ENCODE measurements at regions not wholly inside any gene's neighbourhood (a gene's known extent, or its start where the extent isn't known, plus 50 kb on each side); places are given as distances from the start of the nearest gene placed in this dataset.

DNA sequence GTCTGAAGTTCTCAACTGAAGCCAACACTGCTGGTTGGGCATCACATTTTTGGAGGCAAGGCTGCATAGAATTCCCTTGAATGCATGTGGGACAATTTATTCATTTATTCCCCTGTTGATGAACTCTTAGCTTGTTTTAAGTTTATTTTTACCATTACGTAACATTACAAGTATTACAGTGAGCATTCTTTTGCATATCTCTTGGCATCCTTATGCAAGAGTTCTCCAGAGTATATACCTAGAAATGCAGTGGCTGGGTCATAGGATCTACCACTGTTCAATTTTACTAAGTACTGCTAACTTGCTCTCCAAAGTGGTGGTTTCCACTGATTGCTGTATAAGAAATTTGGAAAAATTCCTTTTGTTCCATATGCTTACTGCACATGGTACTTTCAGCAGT lies 66.5 kb downstream of the UCHL1 start:
- TF ChIP-seq, protein P1, sequence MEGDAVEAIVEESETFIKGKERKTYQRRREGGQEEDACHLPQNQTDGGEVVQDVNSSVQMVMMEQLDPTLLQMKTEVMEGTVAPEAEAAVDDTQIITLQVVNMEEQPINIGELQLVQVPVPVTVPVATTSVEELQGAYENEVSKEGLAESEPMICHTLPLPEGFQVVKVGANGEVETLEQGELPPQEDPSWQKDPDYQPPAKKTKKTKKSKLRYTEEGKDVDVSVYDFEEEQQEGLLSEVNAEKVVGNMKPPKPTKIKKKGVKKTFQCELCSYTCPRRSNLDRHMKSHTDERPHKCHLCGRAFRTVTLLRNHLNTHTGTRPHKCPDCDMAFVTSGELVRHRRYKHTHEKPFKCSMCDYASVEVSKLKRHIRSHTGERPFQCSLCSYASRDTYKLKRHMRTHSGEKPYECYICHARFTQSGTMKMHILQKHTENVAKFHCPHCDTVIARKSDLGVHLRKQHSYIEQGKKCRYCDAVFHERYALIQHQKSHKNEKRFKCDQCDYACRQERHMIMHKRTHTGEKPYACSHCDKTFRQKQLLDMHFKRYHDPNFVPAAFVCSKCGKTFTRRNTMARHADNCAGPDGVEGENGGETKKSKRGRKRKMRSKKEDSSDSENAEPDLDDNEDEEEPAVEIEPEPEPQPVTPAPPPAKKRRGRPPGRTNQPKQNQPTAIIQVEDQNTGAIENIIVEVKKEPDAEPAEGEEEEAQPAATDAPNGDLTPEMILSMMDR (IDR thresholded peaks at IDR 0.05) = no peak
- no peak for TF ChIP-seq POLR2A (IDR thresholded peaks at IDR 0.05)
